ENCODE measurements at regions not wholly inside any gene's neighbourhood (a gene's known extent, or its start where the extent isn't known, plus 50 kb on each side); places are given as distances from the start of the nearest gene placed in this dataset.
A peak's percentile ranks its signal among the peaks of the same experiment; 100 is the strongest.

GRCh38 chr7:25846722-25847121 is 305.3 kb upstream of the NFE2L3 start:
- no peak overlapping the region for H3K9ac ChIP-seq (ENCODE audit: low read depth in 1 of 2, low read length in 2 of 2)
- peaks cover 1 to 8% of the 10 kb centered on the region in 2 donors for H3K4me1 ChIP-seq (ENCODE audit: control insufficient read depth in 1 of 2, insufficient read depth in 2 of 2, low read length in 2 of 2)
- peaks cover 17 to 18% of the 10 kb centered on the region in 2 donors for H3K27me3 ChIP-seq (ENCODE audit: control insufficient read depth in 1 of 2, insufficient read depth in 2 of 2, low read length in 2 of 2)
- no peaks in the 10 kb centered on the region for H3K9me3 ChIP-seq (ENCODE audit: control insufficient read depth in 1 of 2, low read length in 2 of 2)
- no peak overlapping the region for H3K27ac ChIP-seq (ENCODE audit: low read depth, low read length)
- H3K36me3 ChIP-seq (ENCODE audit: control insufficient read depth in 1 of 2, insufficient read depth in 2 of 2, low read length in 2 of 2), result no peaks in the 10 kb centered on the region
- H3K4me3 ChIP-seq (ENCODE audit: low read depth in 1 of 2, low read length in 2 of 2), result no peak overlapping the region

GRCh38 chr7:25847336-25848070 is 304.5 kb upstream of the NFE2L3 start:
- H3K4me1 ChIP-seq (ENCODE audit: control insufficient read depth in 1 of 2, insufficient read depth in 2 of 2, low read length in 2 of 2), result peaks cover 5 to 11% of the 10 kb centered on the region in 2 donors
- no peak overlapping the region for H3K27ac ChIP-seq (ENCODE audit: low read depth, low read length)
- H3K4me3 ChIP-seq (ENCODE audit: low read depth in 1 of 2, low read length in 2 of 2), result no peak overlapping the region
- no peaks in the 10 kb centered on the region for H3K9me3 ChIP-seq (ENCODE audit: control insufficient read depth in 1 of 2, low read length in 2 of 2)
- H3K27me3 ChIP-seq (ENCODE audit: control insufficient read depth in 1 of 2, insufficient read depth in 2 of 2, low read length in 2 of 2), result peaks cover 23 to 24% of the 10 kb centered on the region in 2 donors
- no peak overlapping the region for H3K9ac ChIP-seq (ENCODE audit: low read depth in 1 of 2, low read length in 2 of 2)
- H3K36me3 ChIP-seq (ENCODE audit: control insufficient read depth in 1 of 2, insufficient read depth in 2 of 2, low read length in 2 of 2), result no peaks in the 10 kb centered on the region

GRCh38 chr7:25849500-25850184 is 302.4 kb upstream of the NFE2L3 start:
- H3K36me3 ChIP-seq (ENCODE audit: control insufficient read depth in 1 of 2, insufficient read depth in 2 of 2, low read length in 2 of 2), result no peaks in the 10 kb centered on the region
- H3K9me3 ChIP-seq (ENCODE audit: control insufficient read depth in 1 of 2, low read length in 2 of 2), result no peaks in the 10 kb centered on the region
- peaks cover 5 to 11% of the 10 kb centered on the region in 2 donors for H3K4me1 ChIP-seq (ENCODE audit: control insufficient read depth in 1 of 2, insufficient read depth in 2 of 2, low read length in 2 of 2)
- H3K27me3 ChIP-seq (ENCODE audit: control insufficient read depth in 1 of 2, insufficient read depth in 2 of 2, low read length in 2 of 2), result peaks cover 42 to 45% of the 10 kb centered on the region in 2 donors
- H3K4me3 ChIP-seq (ENCODE audit: low read depth in 1 of 2, low read length in 2 of 2), result no peak overlapping the region
- H3K27ac ChIP-seq (ENCODE audit: low read depth, low read length), result peak overlapping the region; percentile 61
- no peak overlapping the region for H3K9ac ChIP-seq (ENCODE audit: low read depth in 1 of 2, low read length in 2 of 2)

DNA sequence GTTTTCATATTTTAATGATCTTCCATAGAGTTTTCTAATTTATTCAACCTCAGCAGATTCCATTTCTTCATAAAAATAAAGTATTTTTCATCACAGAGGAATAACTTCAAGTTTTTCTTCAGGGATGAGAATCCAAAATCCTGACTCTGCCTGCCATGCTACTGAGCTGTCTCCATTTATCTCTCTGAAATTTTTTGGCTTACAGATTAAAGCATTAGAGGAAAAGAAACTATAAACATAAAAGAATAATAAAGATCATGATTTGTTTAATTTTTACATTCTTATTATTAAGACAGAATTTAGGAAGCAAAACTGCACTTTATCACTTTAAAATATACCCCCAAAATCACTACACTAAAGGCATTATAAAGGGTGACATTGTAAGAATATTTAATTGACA is 301.8 kb upstream of the NFE2L3 start:
- Histone ChIP-seq H3K4me3 (ENCODE audit: low read depth in 1 of 2, low read length in 2 of 2) (no peak overlapping the region), H3K36me3 (ENCODE audit: control insufficient read depth in 1 of 2, insufficient read depth in 2 of 2, low read length in 2 of 2) (no peaks in the 10 kb centered on the region), H3K4me1 (ENCODE audit: control insufficient read depth in 1 of 2, insufficient read depth in 2 of 2, low read length in 2 of 2) (peaks cover 5 to 11% of the 10 kb centered on the region in 2 donors), H3K9ac (ENCODE audit: low read depth in 1 of 2, low read length in 2 of 2) (no peak overlapping the region), H3K9me3 (ENCODE audit: control insufficient read depth in 1 of 2, low read length in 2 of 2) (no peaks in the 10 kb centered on the region), H3K27me3 (ENCODE audit: control insufficient read depth in 1 of 2, insufficient read depth in 2 of 2, low read length in 2 of 2) (peaks cover 48 to 50% of the 10 kb centered on the region in 2 donors), H3K27ac (ENCODE audit: low read depth, low read length) (no peak overlapping the region)

DNA sequence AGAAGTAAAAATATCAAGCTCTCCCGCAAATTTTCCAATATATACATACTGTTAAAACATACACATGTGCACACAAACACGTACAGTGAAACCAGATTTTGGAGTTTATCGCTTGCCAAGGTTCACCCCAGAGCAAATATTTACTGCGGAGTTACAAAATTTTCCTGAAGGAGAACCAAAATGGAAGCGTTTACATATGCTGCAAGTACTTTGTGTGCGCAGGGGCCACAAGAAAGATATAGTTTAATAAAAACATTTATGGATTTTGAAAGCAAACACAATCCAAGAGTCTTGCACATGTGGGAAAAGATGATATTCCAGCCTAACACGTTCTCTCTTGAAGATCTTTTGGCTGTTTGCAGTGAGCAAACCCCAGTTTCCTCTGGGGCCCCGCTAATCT is 301.3 kb upstream of the NFE2L3 start:
- Histone ChIP-seq H3K4me1 (ENCODE audit: control insufficient read depth in 1 of 2, insufficient read depth in 2 of 2, low read length in 2 of 2) (peaks cover 5 to 11% of the 10 kb centered on the region in 2 donors), H3K4me3 (ENCODE audit: low read depth in 1 of 2, low read length in 2 of 2) (no peak overlapping the region), H3K36me3 (ENCODE audit: control insufficient read depth in 1 of 2, insufficient read depth in 2 of 2, low read length in 2 of 2) (no peaks in the 10 kb centered on the region), H3K9me3 (ENCODE audit: control insufficient read depth in 1 of 2, low read length in 2 of 2) (no peaks in the 10 kb centered on the region), H3K27me3 (ENCODE audit: control insufficient read depth in 1 of 2, insufficient read depth in 2 of 2, low read length in 2 of 2) (peaks cover 50 to 53% of the 10 kb centered on the region in 2 donors), H3K9ac (ENCODE audit: low read depth in 1 of 2, low read length in 2 of 2) (no peak overlapping the region), H3K27ac (ENCODE audit: low read depth, low read length) (no peak overlapping the region)

GRCh38 chr7:25851332-25852210 is 300.4 kb upstream of the NFE2L3 start:
- H3K4me1 ChIP-seq (ENCODE audit: control insufficient read depth in 1 of 2, insufficient read depth in 2 of 2, low read length in 2 of 2), result peaks cover 10 to 13% of the 10 kb centered on the region in 2 donors
- peaks cover 53 to 57% of the 10 kb centered on the region in 2 donors for H3K27me3 ChIP-seq (ENCODE audit: control insufficient read depth in 1 of 2, insufficient read depth in 2 of 2, low read length in 2 of 2)
- H3K9me3 ChIP-seq (ENCODE audit: control insufficient read depth in 1 of 2, low read length in 2 of 2), result no peaks in the 10 kb centered on the region
- peak overlapping the region; percentile 39 for H3K27ac ChIP-seq (ENCODE audit: low read depth, low read length)
- no peak overlapping the region for H3K4me3 ChIP-seq (ENCODE audit: low read depth in 1 of 2, low read length in 2 of 2)
- H3K36me3 ChIP-seq (ENCODE audit: control insufficient read depth in 1 of 2, insufficient read depth in 2 of 2, low read length in 2 of 2), result no peaks in the 10 kb centered on the region
- no peak overlapping the region for H3K9ac ChIP-seq (ENCODE audit: low read depth in 1 of 2, low read length in 2 of 2)

- Histone ChIP-seq H3K9ac (ENCODE audit: low read depth in 1 of 2, low read length in 2 of 2) (no peak overlapping the region), H3K27me3 (ENCODE audit: control insufficient read depth in 1 of 2, insufficient read depth in 2 of 2, low read length in 2 of 2) (peaks cover 52 to 58% of the 10 kb centered on the region in 2 donors), H3K4me3 (ENCODE audit: low read depth in 1 of 2, low read length in 2 of 2) (no peak overlapping the region), H3K36me3 (ENCODE audit: control insufficient read depth in 1 of 2, insufficient read depth in 2 of 2, low read length in 2 of 2) (no peaks in the 10 kb centered on the region), H3K9me3 (ENCODE audit: control insufficient read depth in 1 of 2, low read length in 2 of 2) (no peaks in the 10 kb centered on the region), H3K4me1 (ENCODE audit: control insufficient read depth in 1 of 2, insufficient read depth in 2 of 2, low read length in 2 of 2) (peaks cover 12 to 17% of the 10 kb centered on the region in 2 donors), H3K27ac (ENCODE audit: low read depth, low read length) (peak overlapping the region; percentile 39)
These were observed 299.6 kb upstream of the NFE2L3 start for GRCh38 chr7:25852211-25852938.

DNA sequence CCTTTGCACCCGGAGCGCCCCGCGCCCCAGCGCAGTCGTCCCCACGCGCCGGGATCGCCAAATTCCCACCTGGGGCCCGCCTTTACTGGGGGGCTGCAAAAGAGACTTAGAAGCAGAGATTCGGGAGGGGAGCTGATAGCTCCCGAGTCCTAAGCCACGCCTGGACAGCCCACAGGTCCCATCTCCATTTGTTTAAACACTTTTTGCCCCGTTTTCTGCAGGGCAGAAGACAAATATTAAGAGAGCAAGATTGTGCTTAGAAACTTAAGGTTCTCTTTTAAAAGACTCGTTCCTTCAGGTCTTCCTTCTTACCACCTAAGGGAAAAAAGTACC is 299.1 kb upstream of the NFE2L3 start:
- peaks cover 11 to 22% of the 10 kb centered on the region in 2 donors for H3K4me1 ChIP-seq (ENCODE audit: control insufficient read depth in 1 of 2, insufficient read depth in 2 of 2, low read length in 2 of 2)
- no peaks in the 10 kb centered on the region for H3K9me3 ChIP-seq (ENCODE audit: control insufficient read depth in 1 of 2, low read length in 2 of 2)
- no peak overlapping the region for H3K27ac ChIP-seq (ENCODE audit: low read depth, low read length)
- no peak overlapping the region for H3K9ac ChIP-seq (ENCODE audit: low read depth in 1 of 2, low read length in 2 of 2)
- no peaks in the 10 kb centered on the region for H3K36me3 ChIP-seq (ENCODE audit: control insufficient read depth in 1 of 2, insufficient read depth in 2 of 2, low read length in 2 of 2)
- H3K4me3 ChIP-seq (ENCODE audit: low read depth in 1 of 2, low read length in 2 of 2), result no peak overlapping the region
- H3K27me3 ChIP-seq (ENCODE audit: control insufficient read depth in 1 of 2, insufficient read depth in 2 of 2, low read length in 2 of 2), result peaks cover 56 to 64% of the 10 kb centered on the region in 2 donors

- Histone ChIP-seq H3K9me3 (ENCODE audit: control insufficient read depth in 1 of 2, low read length in 2 of 2) (no peaks in the 10 kb centered on the region), H3K36me3 (ENCODE audit: control insufficient read depth in 1 of 2, insufficient read depth in 2 of 2, low read length in 2 of 2) (no peaks in the 10 kb centered on the region), H3K9ac (ENCODE audit: low read depth in 1 of 2, low read length in 2 of 2) (no peak overlapping the region), H3K4me3 (ENCODE audit: low read depth in 1 of 2, low read length in 2 of 2) (no peak overlapping the region), H3K4me1 (ENCODE audit: control insufficient read depth in 1 of 2, insufficient read depth in 2 of 2, low read length in 2 of 2) (peaks cover 11 to 22% of the 10 kb centered on the region in 2 donors), H3K27ac (ENCODE audit: low read depth, low read length) (no peak overlapping the region), H3K27me3 (ENCODE audit: control insufficient read depth in 1 of 2, insufficient read depth in 2 of 2, low read length in 2 of 2) (peaks cover 60 to 68% of the 10 kb centered on the region in 2 donors)
These were observed 298.7 kb upstream of the NFE2L3 start for GRCh38 chr7:25853314-25853713.
